SK-N-MC (cell line): ENCODE measurements at regions not wholly inside any gene's neighbourhood (a gene's known extent, or its start where the extent isn't known, plus 50 kb on each side); places are given as distances from the start of the nearest gene placed in this dataset.

Experiments
- EZH2 ChIP-seq: fragments of 200-600 bp; sonication (generic); IDR thresholded peaks from one replicate; pipeline ENCODE4 v1.6.1; 2017; ENCODE audit warnings: antibody characterized with exemption
- FOXP2 ChIP-seq: optimal IDR thresholded peaks from 2 replicates; pipeline ENCODE3; 2011; ENCODE audit warnings: mild to moderate bottlenecking, moderate library complexity; ENCODE audit not compliant: insufficient read depth; ENCODE audit errors: extremely low read length, control extremely low read depth
- POLR2AphosphoS5 ChIP-seq: IDR thresholded peaks from 2 replicates; pipeline ENCODE4 v1.6.1; 2012; ENCODE audit warnings: mild to moderate bottlenecking, low read depth, low read length, borderline replicate concordance

- no peak for TF ChIP-seq POLR2AphosphoS5
- TF ChIP-seq EZH2 = no peak
- no peak for TF ChIP-seq FOXP2
Measured at GRCh38 chr3:127053979-127054378, 71.1 kb downstream of the PLXNA1 start.
